ENCODE measurements at regions not wholly inside any gene's neighbourhood (a gene's known extent, or its start where the extent isn't known, plus 50 kb on each side); places are given as distances from the start of the nearest gene placed in this dataset.
A peak's percentile ranks its signal among the peaks of the same experiment; 100 is the strongest.

DNA sequence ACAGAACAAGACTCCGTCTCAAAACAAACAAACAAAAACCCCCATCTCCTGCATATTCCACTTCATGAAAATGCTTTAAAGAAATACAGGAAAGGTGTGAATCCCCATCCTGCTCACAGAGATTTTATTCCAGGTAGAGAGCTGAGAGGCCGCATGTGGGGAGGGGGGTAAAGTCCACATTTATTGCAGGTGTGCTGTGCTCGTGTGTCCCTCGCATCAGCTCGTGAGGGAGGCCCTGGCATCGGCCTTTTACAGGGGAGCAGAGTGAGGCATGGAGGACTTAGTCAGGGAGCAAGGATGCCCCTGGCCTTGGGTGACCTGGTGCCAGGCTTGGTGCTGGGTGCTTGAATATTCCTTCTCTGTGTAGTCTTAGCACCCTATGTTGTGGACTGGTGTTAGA lies 413.5 kb upstream of the C2CD4B start:
- Histone ChIP-seq H3K27ac (no peak overlapping the region), H3K4me1 (peaks cover 0 to 16% of the 10 kb centered on the region in 2 donors), H3K9me3 (no peaks in the 10 kb centered on the region), H3K36me3 (no peaks in the 10 kb centered on the region), H3K4me3 (no peak overlapping the region), H3K27me3 (no peaks in the 10 kb centered on the region)
- TF ChIP-seq, protein P1, sequence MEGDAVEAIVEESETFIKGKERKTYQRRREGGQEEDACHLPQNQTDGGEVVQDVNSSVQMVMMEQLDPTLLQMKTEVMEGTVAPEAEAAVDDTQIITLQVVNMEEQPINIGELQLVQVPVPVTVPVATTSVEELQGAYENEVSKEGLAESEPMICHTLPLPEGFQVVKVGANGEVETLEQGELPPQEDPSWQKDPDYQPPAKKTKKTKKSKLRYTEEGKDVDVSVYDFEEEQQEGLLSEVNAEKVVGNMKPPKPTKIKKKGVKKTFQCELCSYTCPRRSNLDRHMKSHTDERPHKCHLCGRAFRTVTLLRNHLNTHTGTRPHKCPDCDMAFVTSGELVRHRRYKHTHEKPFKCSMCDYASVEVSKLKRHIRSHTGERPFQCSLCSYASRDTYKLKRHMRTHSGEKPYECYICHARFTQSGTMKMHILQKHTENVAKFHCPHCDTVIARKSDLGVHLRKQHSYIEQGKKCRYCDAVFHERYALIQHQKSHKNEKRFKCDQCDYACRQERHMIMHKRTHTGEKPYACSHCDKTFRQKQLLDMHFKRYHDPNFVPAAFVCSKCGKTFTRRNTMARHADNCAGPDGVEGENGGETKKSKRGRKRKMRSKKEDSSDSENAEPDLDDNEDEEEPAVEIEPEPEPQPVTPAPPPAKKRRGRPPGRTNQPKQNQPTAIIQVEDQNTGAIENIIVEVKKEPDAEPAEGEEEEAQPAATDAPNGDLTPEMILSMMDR (IDR thresholded peaks at IDR 0.05), result no peak
- intact Hi-C loops (cut with DNase I), result no loop called here
- no peak for DNase-seq (ENCODE audit: low spot score in 2 of 2)

DNA sequence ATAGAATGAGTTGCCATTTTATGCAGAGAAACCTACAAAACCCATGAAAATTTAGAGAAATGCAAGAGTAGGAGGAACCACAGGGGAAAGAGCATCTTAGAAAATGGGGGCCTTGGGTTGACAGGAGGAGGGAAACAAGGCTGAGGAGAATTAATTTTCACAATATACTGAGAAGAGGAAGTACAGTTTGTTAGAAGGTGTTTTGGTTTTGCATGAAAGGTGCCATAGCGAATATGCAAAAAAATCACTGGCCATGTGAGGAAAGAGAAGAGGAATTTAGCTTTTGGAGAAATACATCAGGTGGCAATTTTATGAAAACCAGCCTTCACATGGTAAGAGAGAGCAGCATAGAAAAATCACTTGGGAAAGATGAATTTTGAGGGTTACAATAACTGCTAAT lies 413.9 kb upstream of the C2CD4B start:
- intact Hi-C loops (cut with DNase I), result no loop called here
- H3K4me1 ChIP-seq, result peaks cover 0 to 19% of the 10 kb centered on the region in 2 donors
- no peak for DNase-seq (ENCODE audit: low spot score in 2 of 2)
- TF ChIP-seq, protein P1 (IDR thresholded peaks at IDR 0.05), result no peak
- no peaks in the 10 kb centered on the region for H3K9me3 ChIP-seq
- no peaks in the 10 kb centered on the region for H3K36me3 ChIP-seq
- no peak overlapping the region for H3K27ac ChIP-seq
- no peaks in the 10 kb centered on the region for H3K27me3 ChIP-seq
- H3K4me3 ChIP-seq, result no peak overlapping the region

GRCh38 chr15:62579842-62580241 lies 414.8 kb upstream of the C2CD4B start:
- no peaks in the 10 kb centered on the region for H3K27me3 ChIP-seq
- intact Hi-C loops (cut with DNase I), result no loop called here
- H3K36me3 ChIP-seq, result no peaks in the 10 kb centered on the region
- TF ChIP-seq, protein P1 (IDR thresholded peaks at IDR 0.05), result no peak
- no peak overlapping the region for H3K27ac ChIP-seq
- DNase-seq (ENCODE audit: low spot score in 2 of 2), result no peak
- peaks cover 0 to 23% of the 10 kb centered on the region in 2 donors for H3K4me1 ChIP-seq
- no peak overlapping the region for H3K4me3 ChIP-seq
- H3K9me3 ChIP-seq, result no peaks in the 10 kb centered on the region

- DNase-seq (ENCODE audit: low spot score in 2 of 2), result no peak
- TF ChIP-seq, protein P1 (IDR thresholded peaks at IDR 0.05), result no peak
- Histone ChIP-seq H3K4me3 (no peak overlapping the region), H3K27ac (no peak overlapping the region), H3K4me1 (peaks cover 0 to 28% of the 10 kb centered on the region in 2 donors), H3K36me3 (no peaks in the 10 kb centered on the region), H3K27me3 (no peaks in the 10 kb centered on the region), H3K9me3 (no peaks in the 10 kb centered on the region)
- intact Hi-C loops (cut with DNase I), result no loop called here
Observed at GRCh38 chr15:62582580-62582979, 417.5 kb upstream of the C2CD4B start.

DNA sequence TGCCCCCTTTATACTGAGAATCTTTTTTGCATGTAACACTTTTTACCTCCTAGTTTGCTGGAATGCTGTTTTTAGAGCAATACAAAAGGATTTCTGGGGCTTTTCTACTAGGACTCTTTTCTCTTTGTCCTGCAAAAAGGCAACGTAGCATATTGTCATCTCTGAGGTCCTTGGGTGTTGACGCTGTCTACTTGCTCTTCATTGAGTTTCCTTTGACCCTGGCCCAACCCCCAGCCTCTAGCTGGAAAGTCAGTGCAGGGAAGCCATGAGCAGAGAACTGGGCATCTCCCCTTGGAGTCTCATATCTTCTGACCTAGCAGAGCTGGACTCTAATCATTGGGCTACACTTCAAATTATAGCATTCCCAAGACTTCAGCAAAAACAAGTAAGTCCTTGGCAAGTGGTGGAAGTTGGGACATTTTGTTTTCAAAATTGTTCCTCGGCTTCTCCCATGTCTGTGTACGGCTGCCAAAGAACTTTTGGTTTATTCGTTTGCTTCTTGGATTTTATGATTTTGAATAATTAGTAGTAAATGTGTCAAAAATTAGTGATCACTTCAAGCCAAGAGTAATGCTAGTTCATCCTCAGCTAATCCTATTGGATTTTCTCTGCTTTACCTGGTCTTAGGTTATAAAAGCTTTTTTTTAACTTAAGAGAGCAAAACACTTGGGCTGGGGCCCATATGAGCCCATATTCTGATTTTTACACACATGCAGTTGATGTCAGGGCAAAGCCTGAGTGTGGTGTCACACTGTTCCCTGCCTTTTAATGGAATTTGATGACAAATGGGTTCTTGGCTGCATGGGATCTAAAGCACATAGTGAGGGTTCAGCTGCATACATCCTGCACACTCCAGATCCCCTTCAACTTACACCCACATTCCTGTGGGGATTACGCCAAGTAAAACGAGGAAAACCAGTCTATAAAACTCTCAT lies 419.5 kb upstream of the C2CD4B start:
- H3K27me3 ChIP-seq, result no peaks in the 10 kb centered on the region
- peak overlapping the region in 1 of 2 donors; percentile 1 for H3K4me3 ChIP-seq
- H3K4me1 ChIP-seq, result peaks cover 0 to 36% of the 10 kb centered on the region in 2 donors
- H3K27ac ChIP-seq, result peak overlapping the region; percentile 51 to 69
- no peaks in the 10 kb centered on the region for H3K36me3 ChIP-seq
- intact Hi-C loops (cut with DNase I), result no loop called here
- no peaks in the 10 kb centered on the region for H3K9me3 ChIP-seq
- TF ChIP-seq, protein P1 (IDR thresholded peaks at IDR 0.05), result no peak
- DNase-seq (ENCODE audit: low spot score in 2 of 2), result no peak

All from ascending aorta (tissue), 2 donors.